Neuron (in vitro differentiated cells): ENCODE measurements at regions not wholly inside any gene's neighbourhood (a gene's known extent, or its start where the extent isn't known, plus 50 kb on each side); places are given as distances from the start of the nearest gene placed in this dataset.
"Not testable (repeated sequence)": the region's sequence is repeated elsewhere in the genome, so short reads cannot be mapped to it uniquely, and the experiment has no call there.

Experiments used
- H2AFZ ChIP-seq: one replicate; pipeline ENCODE4 v1.6.1; 2013; ENCODE audit warnings: low read depth, mild to moderate bottlenecking, inconsistent platforms, low read length, moderate library complexity
- H3K27me3 ChIP-seq: one replicate; pipeline ENCODE4 v1.6.1; 2013; ENCODE audit warnings: low read length; ENCODE audit not compliant: insufficient read depth
- H3K36me3 ChIP-seq: one replicate; pipeline ENCODE4 v1.6.1; 2013; ENCODE audit warnings: low read length; ENCODE audit not compliant: insufficient read depth
- H3K4me1 ChIP-seq: one replicate; pipeline ENCODE4 v1.6.1; 2013; ENCODE audit warnings: low read length; ENCODE audit not compliant: insufficient read depth
- H3K4me3 ChIP-seq: 2 replicates; pipeline ENCODE4 v1.5.1; 2013; ENCODE audit warnings: mild to moderate bottlenecking, low read length, moderate library complexity
- H3K9me3 ChIP-seq: one replicate; pipeline ENCODE4 v1.6.1; 2013; ENCODE audit warnings: low read length

GRCh38 chr15:25089577-25089976, 134.8 kb downstream of the SNRPN start:
- H3K36me3 ChIP-seq = peaks cover 82% of the 10 kb centered on the region
- no peaks in the 10 kb centered on the region for H3K27me3 ChIP-seq
- H3K4me3 ChIP-seq = no peak overlapping the region
- no peaks in the 10 kb centered on the region for H3K4me1 ChIP-seq
- no peak overlapping the region for H2AFZ ChIP-seq
- H3K9me3 ChIP-seq = peaks cover 66% of the 10 kb centered on the region

- H3K36me3 ChIP-seq = peaks cover 83% of the 10 kb centered on the region
- no peak overlapping the region for H3K4me3 ChIP-seq
- H3K27me3 ChIP-seq = no peaks in the 10 kb centered on the region
- H2AFZ ChIP-seq = no peak overlapping the region
- H3K9me3 ChIP-seq = peaks cover 62% of the 10 kb centered on the region
- no peaks in the 10 kb centered on the region for H3K4me1 ChIP-seq
Measured at GRCh38 chr15:25090073-25090733, 135.4 kb downstream of the SNRPN start.

- H2AFZ ChIP-seq = no peak overlapping the region
- H3K4me1 ChIP-seq = no peaks in the 10 kb centered on the region
- no peak overlapping the region for H3K4me3 ChIP-seq
- peaks cover 80% of the 10 kb centered on the region for H3K36me3 ChIP-seq
- peaks cover 54% of the 10 kb centered on the region for H3K9me3 ChIP-seq
- no peaks in the 10 kb centered on the region for H3K27me3 ChIP-seq
Measured at GRCh38 chr15:25091421-25092158, 136.8 kb downstream of the SNRPN start.

GRCh38 chr15:25092661-25093060, 137.9 kb downstream of the SNRPN start:
- peaks cover 51% of the 10 kb centered on the region for H3K9me3 ChIP-seq
- peaks cover 80% of the 10 kb centered on the region for H3K36me3 ChIP-seq

GRCh38 chr15:25093455-25094029, 138.8 kb downstream of the SNRPN start:
- peaks cover 44% of the 10 kb centered on the region for H3K9me3 ChIP-seq
- H3K4me1 ChIP-seq = no peaks in the 10 kb centered on the region
- H3K4me3 ChIP-seq = no peak overlapping the region
- no peak overlapping the region for H2AFZ ChIP-seq
- H3K27me3 ChIP-seq = no peaks in the 10 kb centered on the region
- peaks cover 80% of the 10 kb centered on the region for H3K36me3 ChIP-seq

More at GRCh38 chr15:25092661-25093060, 137.9 kb downstream of the SNRPN start:
- no peak overlapping the region for H2AFZ ChIP-seq
- no peaks in the 10 kb centered on the region for H3K27me3 ChIP-seq
- H3K4me3 ChIP-seq = no peak overlapping the region
- no peaks in the 10 kb centered on the region for H3K4me1 ChIP-seq

GRCh38 chr15:25094066-25094465, 139.3 kb downstream of the SNRPN start:
- H3K4me3 ChIP-seq = no peak overlapping the region
- H3K9me3 ChIP-seq = peaks cover 42% of the 10 kb centered on the region
- H2AFZ ChIP-seq = no peak overlapping the region
- no peaks in the 10 kb centered on the region for H3K4me1 ChIP-seq
- H3K27me3 ChIP-seq = no peaks in the 10 kb centered on the region
- H3K36me3 ChIP-seq = peaks cover 81% of the 10 kb centered on the region

GRCh38 chr15:25094519-25094918, 139.7 kb downstream of the SNRPN start:
- Histone ChIP-seq H3K4me3 (no peak overlapping the region), H3K36me3 (peaks cover 81% of the 10 kb centered on the region), H3K4me1 (no peaks in the 10 kb centered on the region), H3K27me3 (no peaks in the 10 kb centered on the region), H3K9me3 (peaks cover 42% of the 10 kb centered on the region), H2AFZ (no peak overlapping the region)

GRCh38 chr15:25095179-25095578, 140.4 kb downstream of the SNRPN start:
- peaks cover 35% of the 10 kb centered on the region for H3K9me3 ChIP-seq
- peaks cover 78% of the 10 kb centered on the region for H3K36me3 ChIP-seq

GRCh38 chr15:25099966-25100365, 145.2 kb downstream of the SNRPN start:
- not testable (repeated sequence) for H3K27me3 ChIP-seq, H3K4me1 ChIP-seq, H3K4me3 ChIP-seq, H2AFZ ChIP-seq
- peaks cover 23% of the 10 kb centered on the region for H3K9me3 ChIP-seq
- peaks cover 62% of the 10 kb centered on the region for H3K36me3 ChIP-seq

More at GRCh38 chr15:25095179-25095578, 140.4 kb downstream of the SNRPN start:
- Histone ChIP-seq H3K4me3 (no peak overlapping the region), H3K4me1 (no peaks in the 10 kb centered on the region), H3K27me3 (no peaks in the 10 kb centered on the region), H2AFZ (no peak overlapping the region)

GRCh38 chr15:25106209-25106608, 151.4 kb downstream of the SNRPN start:
- Histone ChIP-seq H3K4me1 (no peaks in the 10 kb centered on the region), H3K27me3 (no peaks in the 10 kb centered on the region), H2AFZ (no peak overlapping the region), H3K4me3 (no peak overlapping the region), H3K36me3 (peaks cover 72% of the 10 kb centered on the region), H3K9me3 (peaks cover 16% of the 10 kb centered on the region)

GRCh38 chr15:25133804-25134203, 179.0 kb downstream of the SNRPN start:
- Histone ChIP-seq H3K4me1 (no peaks in the 10 kb centered on the region), H3K36me3 (peaks cover 3% of the 10 kb centered on the region)

GRCh38 chr15:25134546-25134945, 179.8 kb downstream of the SNRPN start:
- no peak overlapping the region for H2AFZ ChIP-seq
- H3K4me1 ChIP-seq = no peaks in the 10 kb centered on the region
- peaks cover 2% of the 10 kb centered on the region for H3K9me3 ChIP-seq
- no peaks in the 10 kb centered on the region for H3K27me3 ChIP-seq
- H3K36me3 ChIP-seq = peaks cover 2% of the 10 kb centered on the region
- H3K4me3 ChIP-seq = no peak overlapping the region

More at GRCh38 chr15:25133804-25134203, 179.0 kb downstream of the SNRPN start:
- H2AFZ ChIP-seq = no peak overlapping the region
- no peaks in the 10 kb centered on the region for H3K27me3 ChIP-seq
- peaks cover 3% of the 10 kb centered on the region for H3K9me3 ChIP-seq
- H3K4me3 ChIP-seq = no peak overlapping the region

- no peaks in the 10 kb centered on the region for H3K4me1 ChIP-seq
- no peak overlapping the region for H2AFZ ChIP-seq
- no peaks in the 10 kb centered on the region for H3K27me3 ChIP-seq
- H3K9me3 ChIP-seq = no peaks in the 10 kb centered on the region
- no peaks in the 10 kb centered on the region for H3K36me3 ChIP-seq
- no peak overlapping the region for H3K4me3 ChIP-seq
Measured at GRCh38 chr15:25136119-25136518, 181.3 kb downstream of the SNRPN start.
